ENCODE measurements at regions not wholly inside any gene's neighbourhood (a gene's known extent, or its start where the extent isn't known, plus 50 kb on each side); places are given as distances from the start of the nearest gene placed in this dataset.

DNA sequence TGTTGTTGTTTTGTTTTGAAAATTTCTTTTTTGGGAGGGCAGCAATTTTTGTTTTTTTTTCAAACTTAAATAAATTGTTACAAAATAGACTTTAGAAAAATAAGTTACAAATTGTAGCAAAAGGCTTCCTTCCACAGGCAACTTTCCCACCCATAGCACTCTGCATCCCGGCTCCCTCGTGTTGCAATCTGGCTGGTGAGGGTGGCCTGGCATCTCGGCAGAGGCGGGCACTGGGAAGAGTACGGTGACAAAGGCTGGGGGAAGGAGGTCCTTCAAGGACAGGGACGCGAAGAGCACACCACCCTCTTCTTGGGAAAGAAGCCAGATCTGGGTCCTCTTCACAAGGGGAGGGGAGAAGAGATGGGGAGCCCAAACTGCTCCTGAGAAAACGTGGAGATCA, 379.7 kb downstream of the OLFM4 start:
- intact Hi-C loops (cut with micrococcal nuclease) (no loop called here), dilution Hi-C loops (cut with MboI; ENCODE audit: extremely low pct_ligation_motif_present, low sequenced_read_pairs) (no loop called here)
- no peak overlapping the region for H3K9ac ChIP-seq (replicated peaks; ENCODE audit: extremely low read depth, insufficient read depth, low read length)
- H3K27ac ChIP-seq (ENCODE audit: insufficient read depth, low read depth, low read length) = no peak overlapping the region
- H3K4me1 ChIP-seq (ENCODE audit: control insufficient read depth, extremely low read depth, insufficient read depth, low read length) = no peaks in the 10 kb centered on the region
- H4K20me1 ChIP-seq (replicated peaks; ENCODE audit: control insufficient read depth, extremely low read depth, insufficient read depth, low read length) = no peaks in the 10 kb centered on the region
- ChIA-PET POLR2A (no interaction called here), CTCF (no interaction called here)
- no peaks in the 10 kb centered on the region for H3K9me3 ChIP-seq (replicated peaks; ENCODE audit: control insufficient read depth, insufficient read depth, low read length)
- no peaks in the 10 kb centered on the region for H3K79me2 ChIP-seq (ENCODE audit: control insufficient read depth, insufficient read depth, low read length)
- no peaks in the 10 kb centered on the region for H3K9me1 ChIP-seq (replicated peaks; ENCODE audit: control insufficient read depth, extremely low read depth, insufficient read depth, low read length)
- no TSS peak for BruUV-seq (replicated peaks)
- no peak overlapping the region for H3K4me2 ChIP-seq (ENCODE audit: insufficient read depth, low read length)
- H2AFZ ChIP-seq (ENCODE audit: low read depth, low read length) = no peak overlapping the region
- FAIRE-seq (no peak), DNase-seq (ENCODE audit: low read depth, low spot score) (no peak)
- no peaks in the 10 kb centered on the region for H3K36me3 ChIP-seq (ENCODE audit: control insufficient read depth in 2 of 2, extremely low read depth in 1 of 2, insufficient read depth in 2 of 2, low read length in 2 of 2)
- TF ChIP-seq MYC (IDR thresholded peaks at IDR 0.05; ENCODE audit: low read depth, low read length) (no peak), EZH2 (IDR thresholded peaks at IDR 0.05; ENCODE audit: borderline replicate concordance, low read depth, low read length, severe bottlenecking) (no peak)
- no peak overlapping the region for H3K4me3 ChIP-seq (replicated peaks in 1 of 3; ENCODE audit: insufficient read depth in 1 of 3, low read depth in 1 of 3, low read length in 3 of 3)
- no peaks in the 10 kb centered on the region for H3K27me3 ChIP-seq (ENCODE audit: control insufficient read depth in 2 of 2, insufficient read depth in 2 of 2, low read length in 2 of 2)

DNA sequence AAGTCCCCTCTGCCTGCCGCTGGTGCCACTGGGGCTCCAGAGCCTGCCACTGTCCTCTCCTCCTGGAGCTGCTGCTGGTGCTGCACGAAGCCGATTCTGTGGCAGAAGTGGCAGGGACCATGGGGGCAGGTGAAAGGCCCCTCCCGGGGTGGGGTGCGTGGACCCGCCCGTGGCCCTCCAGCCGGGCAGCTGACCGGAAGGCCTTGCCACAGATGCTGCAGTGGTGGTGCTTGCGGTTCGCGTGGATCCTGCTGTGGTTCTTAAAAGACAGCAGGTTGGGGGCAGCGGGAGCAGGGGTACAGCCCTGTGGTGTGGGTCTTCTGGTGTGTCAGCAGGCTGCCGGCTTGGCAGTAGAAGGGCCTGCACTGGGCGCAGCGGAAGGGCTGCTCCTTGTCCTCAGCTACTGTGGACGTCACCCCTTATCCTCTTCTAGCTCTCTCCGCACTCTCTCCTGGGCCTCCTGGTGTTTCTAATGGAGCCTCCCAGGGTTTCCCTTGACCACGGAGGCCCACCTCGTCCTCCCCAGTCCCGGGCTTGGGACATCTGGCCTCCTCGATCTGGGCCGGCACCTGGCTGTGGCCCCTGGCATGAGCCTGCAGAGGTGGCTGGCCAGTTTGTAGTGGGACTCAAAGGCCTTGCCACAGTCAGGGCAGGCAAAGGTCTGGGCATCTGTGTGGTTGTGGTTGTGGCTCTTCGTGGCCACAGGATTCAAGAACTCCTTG, 380.4 kb downstream of the OLFM4 start:
- Histone ChIP-seq H3K36me3 (ENCODE audit: control insufficient read depth in 2 of 2, extremely low read depth in 1 of 2, insufficient read depth in 2 of 2, low read length in 2 of 2) (no peaks in the 10 kb centered on the region), H3K9ac (replicated peaks; ENCODE audit: extremely low read depth, insufficient read depth, low read length) (no peak overlapping the region), H3K4me3 (replicated peaks in 1 of 3; ENCODE audit: insufficient read depth in 1 of 3, low read depth in 1 of 3, low read length in 3 of 3) (no peak overlapping the region), H3K79me2 (ENCODE audit: control insufficient read depth, insufficient read depth, low read length) (no peaks in the 10 kb centered on the region), H3K4me1 (ENCODE audit: control insufficient read depth, extremely low read depth, insufficient read depth, low read length) (no peaks in the 10 kb centered on the region), H3K27ac (ENCODE audit: insufficient read depth, low read depth, low read length) (no peak overlapping the region), H3K4me2 (ENCODE audit: insufficient read depth, low read length) (no peak overlapping the region), H4K20me1 (replicated peaks; ENCODE audit: control insufficient read depth, extremely low read depth, insufficient read depth, low read length) (no peaks in the 10 kb centered on the region), H2AFZ (ENCODE audit: low read depth, low read length) (no peak overlapping the region), H3K9me3 (replicated peaks; ENCODE audit: control insufficient read depth, insufficient read depth, low read length) (no peaks in the 10 kb centered on the region), H3K27me3 (ENCODE audit: control insufficient read depth in 2 of 2, insufficient read depth in 2 of 2, low read length in 2 of 2) (no peaks in the 10 kb centered on the region), H3K9me1 (replicated peaks; ENCODE audit: control insufficient read depth, extremely low read depth, insufficient read depth, low read length) (no peaks in the 10 kb centered on the region)
- intact Hi-C loops (cut with micrococcal nuclease) = no loop called here
- ChIA-PET POLR2A (no interaction called here), CTCF (no interaction called here)
- dilution Hi-C loops (cut with MboI; ENCODE audit: extremely low pct_ligation_motif_present, low sequenced_read_pairs) = no loop called here
- no TSS peak for BruUV-seq (replicated peaks)
- DNase-seq (ENCODE audit: low read depth, low spot score) = no peak
- FAIRE-seq = no peak
- TF ChIP-seq EZH2 (IDR thresholded peaks at IDR 0.05; ENCODE audit: borderline replicate concordance, low read depth, low read length, severe bottlenecking) = no peak
- TF ChIP-seq, protein P1, sequence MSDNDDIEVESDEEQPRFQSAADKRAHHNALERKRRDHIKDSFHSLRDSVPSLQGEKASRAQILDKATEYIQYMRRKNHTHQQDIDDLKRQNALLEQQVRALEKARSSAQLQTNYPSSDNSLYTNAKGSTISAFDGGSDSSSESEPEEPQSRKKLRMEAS (IDR thresholded peaks at IDR 0.05; ENCODE audit: insufficient read depth, insufficient read length) = no peak
